Muscle of leg (tissue), 3 donors: ENCODE measurements at regions not wholly inside any gene's neighbourhood (a gene's known extent, or its start where the extent isn't known, plus 50 kb on each side); places are given as distances from the start of the nearest gene placed in this dataset.
"Not testable (repeated sequence)": the region's sequence is repeated elsewhere in the genome, so short reads cannot be mapped to it uniquely, and the experiment has no call there.

Source experiments
- DNase-seq: peaks from one replicate; pipeline ENCODE4 v3.0.0; 2013
- H3K27ac ChIP-seq: one replicate; pipeline ENCODE4 v1.5.1; 2013; ENCODE audit warnings: mild to moderate bottlenecking, low read length, control low read depth
- H3K27me3 ChIP-seq: one replicate; pipeline ENCODE4 v1.6.1; 2013; ENCODE audit warnings: low read length; ENCODE audit not compliant: control insufficient read depth, insufficient read depth
- H3K36me3 ChIP-seq: one replicate; pipeline ENCODE4 v1.6.1; 2013; ENCODE audit warnings: low read length; ENCODE audit not compliant: control insufficient read depth, insufficient read depth
- H3K4me1 ChIP-seq: one replicate; pipeline ENCODE4 v1.6.1; 2013; ENCODE audit warnings: low read length; ENCODE audit not compliant: control insufficient read depth, insufficient read depth
- H3K4me3 ChIP-seq: one replicate; pipeline ENCODE4 v1.5.1; 2013; ENCODE audit warnings: low read length, control low read depth
- H3K9me3 ChIP-seq: replicated peaks from 2 replicates; pipeline ENCODE4 v1.6.1; 2013; ENCODE audit warnings: low read depth, low read length; ENCODE audit not compliant: control insufficient read depth
- WGBS: methylation state at CpG from one replicate; pipeline ENCODE4 v1.1.5; 2013; ENCODE audit warnings: missing lambda C conversion rate; ENCODE audit not compliant: insufficient coverage; 5-methylcytosine and 5-hydroxymethylcytosine counted together

GRCh38 chr20:43827940-43828562 lies 86.6 kb upstream of the TOX2 start:
- WGBS: 35% methylated on average over 5 of the region's 5 CpGs
- H3K27me3 ChIP-seq: peaks cover 11% of the 10 kb centered on the region
- H3K4me3 ChIP-seq: no peak overlapping the region

GRCh38 chr20:43826943-43827342 lies 87.7 kb upstream of the TOX2 start:
- WGBS: no CpG with 5 or more reads among the region's 5 CpGs
- H3K9me3 ChIP-seq, H3K36me3 ChIP-seq, H3K27me3 ChIP-seq, DNase-seq, H3K4me3 ChIP-seq, H3K4me1 ChIP-seq, H3K27ac ChIP-seq: not testable (repeated sequence)

More at GRCh38 chr20:43827940-43828562, 86.6 kb upstream of the TOX2 start:
- H3K4me1 ChIP-seq: peaks cover 4% of the 10 kb centered on the region
- no peak for DNase-seq
- no peak overlapping the region for H3K27ac ChIP-seq
- H3K9me3 ChIP-seq: peaks cover 4% of the 10 kb centered on the region
- H3K36me3 ChIP-seq: no peaks in the 10 kb centered on the region

- no peak overlapping the region for H3K4me3 ChIP-seq
- H3K4me1 ChIP-seq: peaks cover 4% of the 10 kb centered on the region
- DNase-seq: no peak
- H3K36me3 ChIP-seq: no peaks in the 10 kb centered on the region
- no peak overlapping the region for H3K27ac ChIP-seq
- whole genome bisulfite sequencing: 45% methylated on average over 2 of the region's 8 CpGs
- peaks cover 2% of the 10 kb centered on the region for H3K27me3 ChIP-seq
- H3K9me3 ChIP-seq: no peaks in the 10 kb centered on the region
These were observed 89.1 kb upstream of the TOX2 start for GRCh38 chr20:43825581-43825980.

DNA sequence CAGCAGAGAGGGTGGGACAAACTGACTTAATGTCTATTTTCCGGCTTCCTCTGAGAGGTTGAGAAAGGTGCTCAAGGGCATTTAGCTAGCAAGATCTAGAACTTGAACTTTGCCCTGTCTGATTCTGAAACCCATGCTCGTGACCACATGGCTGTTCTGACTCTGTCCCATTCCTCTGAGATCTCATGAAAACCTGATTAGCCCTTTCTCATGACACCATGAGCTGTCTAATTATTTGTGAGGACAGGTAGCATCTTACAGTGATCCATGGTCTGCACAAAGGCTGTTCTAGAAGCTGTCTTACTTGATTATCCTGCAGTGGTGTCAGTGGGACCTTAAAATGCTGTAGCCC lies 89.6 kb upstream of the TOX2 start:
- Histone ChIP-seq H3K36me3 (no peaks in the 10 kb centered on the region), H3K27ac (no peak overlapping the region), H3K27me3 (peaks cover 2% of the 10 kb centered on the region), H3K9me3 (no peaks in the 10 kb centered on the region), H3K4me1 (peaks cover 4% of the 10 kb centered on the region), H3K4me3 (no peak overlapping the region)
- 58% methylated on average over 2 of the region's 2 CpGs for WGBS
- no peak for DNase-seq

- WGBS: 38% methylated on average over 8 of the region's 9 CpGs
- DNase-seq: peak; percentile 50
- Histone ChIP-seq H3K36me3 (no peaks in the 10 kb centered on the region), H3K9me3 (no peaks in the 10 kb centered on the region), H3K4me1 (peaks cover 4% of the 10 kb centered on the region), H3K27ac (no peak overlapping the region), H3K27me3 (peaks cover 2% of the 10 kb centered on the region), H3K4me3 (no peak overlapping the region)
These were observed 90.2 kb upstream of the TOX2 start for GRCh38 chr20:43824309-43825050.

DNA sequence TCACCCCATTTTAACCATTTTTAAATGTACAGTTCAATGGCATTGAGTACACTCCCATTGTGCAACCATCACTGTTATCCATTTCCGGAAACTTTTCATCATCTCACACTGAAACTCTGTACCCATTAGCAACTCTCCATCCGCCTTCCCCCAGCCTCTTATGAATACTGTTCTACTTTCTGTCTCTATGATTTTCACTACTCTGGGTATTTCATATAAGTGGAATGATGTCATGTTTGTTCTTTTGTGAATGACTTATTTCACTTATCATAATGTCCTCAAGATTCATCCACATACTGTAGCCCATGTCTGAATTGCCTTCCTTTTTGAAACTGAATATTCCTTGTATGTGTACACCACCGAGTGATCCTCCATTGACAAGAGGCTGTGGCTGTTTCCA lies 92.9 kb upstream of the TOX2 start:
- Histone ChIP-seq H3K4me1 (peaks cover 4% of the 10 kb centered on the region), H3K36me3 (no peaks in the 10 kb centered on the region), H3K27me3 (no peaks in the 10 kb centered on the region), H3K27ac (no peak overlapping the region), H3K4me3 (no peak overlapping the region), H3K9me3 (no peaks in the 10 kb centered on the region)
- DNase-seq: no peak
- WGBS: 57% methylated on average over 1 of the region's 3 CpGs

DNA sequence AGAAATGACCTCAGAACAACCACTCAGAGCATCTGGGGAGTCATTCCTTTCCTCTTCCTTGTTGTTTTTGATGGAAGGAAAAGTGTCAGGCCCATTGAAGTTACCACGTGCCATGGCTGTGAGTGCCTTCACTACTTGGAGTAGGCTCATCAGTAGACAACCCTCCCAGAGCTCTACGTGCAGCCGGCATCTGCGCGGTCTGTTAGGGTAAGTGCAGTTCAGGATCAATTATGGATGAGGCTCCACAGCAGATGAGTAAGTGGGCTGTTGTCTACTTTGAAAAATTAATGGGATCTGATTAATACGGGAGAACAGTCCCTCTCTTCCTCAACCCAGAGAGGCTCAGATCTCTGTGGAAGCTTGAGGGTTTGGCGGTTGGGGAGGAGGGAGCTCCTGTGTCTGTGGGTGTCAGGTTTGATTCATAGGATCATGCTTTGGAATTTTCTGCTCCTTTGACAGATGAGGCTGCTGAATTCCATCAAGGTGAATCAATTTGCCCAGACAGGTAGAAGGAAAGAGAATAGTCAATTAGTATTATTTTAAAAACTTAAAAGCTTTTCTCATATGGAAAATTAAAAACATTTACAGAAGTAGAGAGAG lies 93.8 kb upstream of the TOX2 start:
- Histone ChIP-seq H3K27ac (no peak overlapping the region), H3K27me3 (no peaks in the 10 kb centered on the region), H3K4me1 (peaks cover 4% of the 10 kb centered on the region), H3K9me3 (no peaks in the 10 kb centered on the region), H3K4me3 (no peak overlapping the region), H3K36me3 (no peaks in the 10 kb centered on the region)
- no peak for DNase-seq
- WGBS: no CpG with 5 or more reads among the region's 7 CpGs

DNA sequence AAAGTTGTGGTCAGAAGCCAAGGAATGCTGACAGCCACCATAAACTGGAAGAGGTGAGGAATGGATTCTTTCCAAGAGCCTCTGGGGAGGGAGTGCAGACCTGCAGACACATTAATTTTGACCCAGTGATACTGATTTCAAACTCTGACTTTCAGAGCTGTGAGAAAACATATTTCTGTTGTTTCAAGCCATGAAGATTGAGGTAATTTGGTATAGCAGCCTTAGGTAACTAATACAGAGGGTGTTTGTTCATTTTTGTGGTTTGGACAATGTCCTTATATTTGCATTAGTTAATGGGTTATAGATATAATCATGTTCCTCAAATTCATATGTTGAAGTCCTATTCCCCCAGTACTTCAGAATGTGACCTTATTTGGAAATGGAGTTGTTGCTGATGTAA lies 85.4 kb upstream of the GTSF1L start:
- no peaks in the 10 kb centered on the region for H3K4me1 ChIP-seq

GRCh38 chr20:43809206-43809819 lies 82.5 kb upstream of the GTSF1L start:
- DNase-seq: no peak
- Histone ChIP-seq H3K4me1 (no peaks in the 10 kb centered on the region), H3K4me3 (no peak overlapping the region), H3K9me3 (peaks cover 8% of the 10 kb centered on the region), H3K36me3 (no peaks in the 10 kb centered on the region), H3K27ac (no peak overlapping the region), H3K27me3 (no peaks in the 10 kb centered on the region)
- no CpG with 5 or more reads among the region's 4 CpGs for WGBS

More for the DNA sequence above, 85.4 kb upstream of the GTSF1L start:
- Histone ChIP-seq H3K27me3 (no peaks in the 10 kb centered on the region), H3K27ac (no peak overlapping the region), H3K4me3 (no peak overlapping the region), H3K36me3 (no peaks in the 10 kb centered on the region), H3K9me3 (peaks cover 6% of the 10 kb centered on the region)
- no peak for DNase-seq

DNA sequence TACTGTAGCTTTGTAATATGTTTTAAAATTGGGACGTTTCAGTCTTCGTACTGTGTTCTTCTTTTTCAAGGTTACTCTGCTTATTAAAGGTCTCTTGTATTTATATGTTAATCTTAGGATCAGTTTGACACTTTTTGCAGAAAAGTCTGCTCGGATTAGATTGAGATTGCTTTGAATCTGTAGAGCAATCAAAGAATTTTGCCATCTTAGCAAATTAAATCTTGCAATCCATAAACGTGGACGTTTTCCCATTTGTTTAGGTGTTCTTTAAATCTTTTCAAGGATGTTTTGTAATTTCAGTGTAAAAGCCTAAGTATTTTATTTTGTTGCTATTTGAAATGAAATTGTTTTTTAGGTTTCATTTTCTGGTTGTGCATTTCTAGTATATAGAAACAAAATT lies 78.0 kb upstream of the GTSF1L start:
- no peaks in the 10 kb centered on the region for H3K36me3 ChIP-seq
- no peak overlapping the region for H3K27ac ChIP-seq
- H3K4me3 ChIP-seq: no peak overlapping the region
- no peak for DNase-seq
- WGBS: no CpG with 5 or more reads among the region's 5 CpGs
- no peaks in the 10 kb centered on the region for H3K27me3 ChIP-seq
- H3K9me3 ChIP-seq: peaks cover 6% of the 10 kb centered on the region
- H3K4me1 ChIP-seq: no peaks in the 10 kb centered on the region
